Fibroblast of skin of left quadriceps (primary cell): ENCODE measurements at regions not wholly inside any gene's neighbourhood (a gene's known extent, or its start where the extent isn't known, plus 50 kb on each side); places are given as distances from the start of the nearest gene placed in this dataset.

Source experiments
- DNase-seq, 2 experiments: peaks; one replicate each; pipeline ENCODE4 v3.0.0-alpha.2; 2013; ENCODE audit warnings: low read depth in 2 of 2

GRCh38 chr3:6091262-6091661 lies 769.7 kb upstream of the GRM7 start:
- no peak for DNase-seq

GRCh38 chr3:6095006-6095405 lies 765.9 kb upstream of the GRM7 start:
- no peak for DNase-seq

GRCh38 chr3:6097021-6097420 lies 763.9 kb upstream of the GRM7 start:
- no peak for DNase-seq

- no peak for DNase-seq
These were observed 763.4 kb upstream of the GRM7 start for GRCh38 chr3:6097556-6097955.

DNA sequence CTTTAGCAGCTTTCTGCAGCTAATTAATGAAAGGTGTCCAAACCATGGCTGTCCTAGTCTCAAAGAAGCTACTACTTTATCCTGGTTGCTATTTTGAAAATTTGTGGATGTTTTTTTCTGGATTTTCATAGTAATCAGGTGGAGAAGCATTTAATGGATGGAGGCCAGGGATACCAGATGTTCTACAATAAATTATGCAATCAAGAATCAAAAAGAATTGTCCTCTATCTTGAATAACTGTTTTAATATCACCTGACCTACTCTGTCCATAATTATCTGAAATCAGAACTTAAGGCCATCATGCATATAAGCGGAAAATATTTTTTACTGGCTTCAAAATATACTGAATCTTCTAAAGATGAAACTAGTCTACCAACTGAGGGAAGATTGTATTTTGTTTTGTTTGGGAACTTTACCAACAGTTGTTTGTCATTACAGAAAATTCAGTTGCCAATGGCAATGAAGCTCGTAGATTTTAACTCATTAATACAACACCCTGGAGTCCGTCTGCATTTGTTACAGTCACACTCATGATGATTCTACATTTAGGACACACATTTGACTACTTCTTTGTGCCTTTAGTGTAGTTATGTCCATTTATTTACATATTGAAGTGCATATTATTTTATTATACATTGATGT lies 762.3 kb upstream of the GRM7 start:
- DNase-seq: no peak

GRCh38 chr3:6099458-6100075 lies 761.3 kb upstream of the GRM7 start:
- no peak for DNase-seq

GRCh38 chr3:6105187-6105586 lies 755.7 kb upstream of the GRM7 start:
- no peak for DNase-seq

DNA sequence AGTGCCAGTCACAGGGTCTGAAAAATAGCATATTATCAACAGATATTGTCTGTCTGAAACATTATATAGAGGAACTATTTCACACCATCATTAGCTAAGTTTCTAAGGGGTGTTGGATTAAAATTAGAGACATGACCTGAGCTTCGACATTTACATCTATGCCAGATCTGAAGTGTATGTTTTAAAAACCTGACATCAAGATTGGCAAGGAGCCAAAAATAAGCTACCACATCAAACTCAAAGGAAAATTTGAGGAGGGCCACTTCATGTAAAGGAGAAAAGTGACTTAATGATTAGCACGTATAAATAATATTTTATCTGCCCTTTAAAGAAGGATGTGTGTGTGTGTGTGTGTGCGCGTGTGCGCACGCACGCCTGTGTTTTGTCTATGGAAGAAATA lies 752.0 kb upstream of the GRM7 start:
- DNase-seq: no peak

GRCh38 chr3:6110451-6110850 lies 750.5 kb upstream of the GRM7 start:
- no peak for DNase-seq

- DNase-seq: no peak
These were observed 748.4 kb upstream of the GRM7 start for GRCh38 chr3:6112546-6112945.

DNA sequence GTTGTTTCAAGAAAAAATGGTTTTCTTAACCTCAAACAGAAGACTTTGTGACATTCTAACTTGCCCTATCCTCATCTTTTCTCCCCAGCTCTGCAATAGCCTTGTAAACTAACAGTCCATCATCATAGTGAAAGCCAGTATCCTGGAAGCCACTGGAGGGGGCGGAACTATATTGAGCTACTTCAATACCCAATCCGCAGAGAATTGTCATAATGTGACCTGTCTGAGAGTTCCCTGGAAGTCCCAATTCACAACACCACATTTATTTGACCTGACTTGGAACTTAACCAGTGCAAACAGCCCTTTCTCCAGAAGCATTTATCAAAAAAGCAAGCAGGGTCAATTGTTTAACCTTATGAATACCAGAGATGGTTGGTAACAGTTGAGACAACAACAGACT lies 747.6 kb upstream of the GRM7 start:
- no peak for DNase-seq

DNA sequence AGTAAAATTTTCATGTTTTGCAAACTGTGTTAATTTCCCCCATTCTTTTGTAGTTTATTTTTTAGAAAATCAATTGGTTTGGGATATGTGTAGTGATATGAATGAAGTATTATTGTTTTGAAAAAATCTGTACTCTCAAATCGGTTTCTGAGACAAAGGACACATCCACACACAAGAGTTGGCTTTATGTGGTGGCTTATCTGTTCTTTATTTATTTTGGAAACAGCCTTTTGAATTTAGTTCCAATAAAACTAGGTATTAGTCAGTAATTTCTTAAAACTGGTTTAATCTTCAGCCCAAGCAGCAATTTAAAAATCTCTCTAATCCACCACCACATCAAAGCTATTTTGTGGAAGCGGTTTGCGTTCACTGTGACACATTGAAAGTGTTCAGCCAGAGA lies 741.5 kb upstream of the GRM7 start:
- no peak for DNase-seq

DNA sequence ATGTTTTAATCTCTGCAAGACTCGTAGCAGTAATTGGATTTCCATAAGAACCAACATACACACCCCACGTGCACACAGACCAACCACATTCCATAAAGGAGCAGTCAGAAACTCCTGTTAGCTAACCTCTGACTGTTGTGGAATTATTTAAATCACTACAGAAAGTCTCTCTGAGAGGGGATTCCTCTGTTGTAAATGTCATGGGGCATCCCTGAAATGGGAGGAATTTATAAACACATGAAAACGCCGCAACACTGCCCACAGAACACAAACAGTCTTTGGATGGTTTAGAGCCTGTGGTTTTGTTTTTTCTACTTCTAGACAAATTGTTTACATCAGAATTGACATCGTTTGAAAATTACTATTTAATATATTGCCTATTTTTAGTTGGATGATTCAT lies 740.1 kb upstream of the GRM7 start:
- no peak for DNase-seq

GRCh38 chr3:6124875-6125274 lies 736.0 kb upstream of the GRM7 start:
- no peak for DNase-seq

DNA sequence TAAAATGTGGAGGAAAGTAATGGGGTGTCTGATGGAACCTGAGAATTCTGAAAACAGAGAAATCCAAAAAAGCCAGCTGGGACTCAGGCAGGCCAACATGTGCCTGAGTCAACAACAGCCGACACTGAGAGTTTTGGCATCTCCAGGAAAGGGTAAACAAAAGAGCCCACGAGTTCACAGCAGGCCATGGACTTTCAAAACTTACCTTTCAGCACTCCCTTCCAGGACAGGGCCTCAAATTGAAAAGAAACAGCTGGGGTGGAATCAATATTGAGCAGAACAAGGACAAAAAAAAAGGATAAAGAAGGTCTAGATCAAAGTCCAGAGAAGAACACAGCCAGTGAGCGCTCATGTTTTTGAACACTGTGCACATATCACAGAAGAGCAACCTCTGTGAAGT lies 735.4 kb upstream of the GRM7 start:
- no peak for DNase-seq

DNA sequence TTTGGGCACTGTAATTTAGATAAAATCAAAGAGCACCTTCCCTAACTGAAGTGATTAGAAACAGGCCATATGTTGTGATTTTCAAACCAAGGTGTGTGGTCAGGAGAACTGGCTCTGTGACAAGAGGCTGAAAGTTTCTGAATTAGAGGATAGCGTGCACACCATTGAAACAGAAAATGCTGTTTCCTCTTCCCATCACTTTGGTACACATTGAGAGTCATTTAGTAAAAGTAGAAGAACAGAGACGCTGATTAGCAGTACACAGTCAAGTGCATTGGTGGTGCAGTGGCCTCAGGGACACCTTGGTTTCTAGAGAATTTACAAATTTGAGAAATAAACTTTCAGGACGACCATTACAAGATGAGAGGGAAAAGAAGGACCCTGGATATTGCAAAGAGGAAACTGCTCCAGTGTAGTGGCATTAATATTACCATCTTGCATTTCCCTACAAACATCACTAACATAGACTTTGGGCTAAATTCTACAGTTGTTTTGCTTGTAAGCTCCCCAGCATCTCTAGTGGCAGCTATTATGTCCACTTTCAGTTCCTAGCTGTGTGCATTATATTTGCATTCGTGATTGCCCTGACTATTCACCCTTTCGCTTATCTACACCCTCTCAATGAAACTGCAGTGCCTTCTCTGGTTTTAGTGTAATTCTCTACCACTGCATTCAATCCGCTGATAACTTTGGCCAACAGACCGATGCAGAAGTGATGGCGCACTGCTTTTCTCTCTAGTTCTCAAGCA lies 728.1 kb upstream of the GRM7 start:
- DNase-seq: no peak

DNA sequence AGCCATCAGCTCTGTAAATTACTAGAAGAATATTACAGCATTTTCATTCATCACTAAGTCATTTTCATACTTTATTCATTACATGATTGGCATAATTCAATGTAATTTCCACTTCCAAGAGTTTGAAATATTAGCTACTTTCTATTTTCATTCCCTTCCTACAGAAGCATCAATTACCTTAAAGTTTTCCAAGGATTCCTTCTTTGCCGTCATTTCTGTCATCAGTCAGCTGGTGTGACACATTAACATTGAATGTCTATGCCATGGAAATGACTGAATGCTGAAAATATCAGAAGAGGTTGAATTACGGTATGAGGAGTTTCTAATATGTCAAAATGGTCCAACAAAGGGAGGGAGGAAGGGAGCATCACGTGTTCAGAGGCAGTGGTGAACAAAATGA lies 718.2 kb upstream of the GRM7 start:
- DNase-seq: no peak

DNA sequence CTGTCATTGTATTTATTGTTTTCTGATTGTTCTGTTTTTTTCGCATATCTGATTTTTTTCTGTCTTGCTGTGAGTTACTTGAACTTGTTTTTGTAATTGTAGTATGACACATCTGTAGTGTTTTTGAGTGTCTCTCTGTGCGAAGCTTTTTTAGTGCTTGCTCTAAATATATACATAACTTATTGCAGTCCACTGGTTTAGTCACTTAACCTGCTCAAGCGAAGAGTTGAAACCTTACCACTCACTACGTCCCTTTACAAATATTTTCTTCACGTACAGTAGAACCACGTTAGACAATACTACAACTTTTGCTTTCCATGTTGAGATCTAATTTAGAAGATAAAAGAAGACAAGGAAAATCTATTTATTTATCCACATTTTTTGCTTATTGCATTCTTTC lies 713.0 kb upstream of the GRM7 start:
- no peak for DNase-seq

GRCh38 chr3:6155650-6156338 lies 705.1 kb upstream of the GRM7 start:
- DNase-seq: no peak

DNA sequence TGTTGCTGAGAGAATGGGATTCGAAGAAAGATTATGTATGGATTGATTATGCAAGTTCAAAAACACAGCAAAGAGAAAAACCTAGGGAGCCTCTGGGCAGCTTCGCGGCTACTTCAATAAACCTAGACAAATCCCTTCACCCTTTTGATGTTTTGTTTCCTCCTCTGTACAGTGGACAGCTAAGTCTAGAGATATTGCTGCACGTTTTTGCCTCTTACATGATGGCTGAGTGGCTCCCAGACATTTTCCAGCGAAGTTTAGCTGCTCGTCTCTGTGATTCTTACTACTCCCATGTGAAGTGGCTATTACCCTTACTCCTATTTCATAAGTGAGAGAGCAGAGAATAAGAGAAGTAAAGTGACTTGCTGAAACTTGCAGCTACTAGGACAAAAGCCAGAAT lies 695.0 kb upstream of the GRM7 start:
- no peak for DNase-seq

DNA sequence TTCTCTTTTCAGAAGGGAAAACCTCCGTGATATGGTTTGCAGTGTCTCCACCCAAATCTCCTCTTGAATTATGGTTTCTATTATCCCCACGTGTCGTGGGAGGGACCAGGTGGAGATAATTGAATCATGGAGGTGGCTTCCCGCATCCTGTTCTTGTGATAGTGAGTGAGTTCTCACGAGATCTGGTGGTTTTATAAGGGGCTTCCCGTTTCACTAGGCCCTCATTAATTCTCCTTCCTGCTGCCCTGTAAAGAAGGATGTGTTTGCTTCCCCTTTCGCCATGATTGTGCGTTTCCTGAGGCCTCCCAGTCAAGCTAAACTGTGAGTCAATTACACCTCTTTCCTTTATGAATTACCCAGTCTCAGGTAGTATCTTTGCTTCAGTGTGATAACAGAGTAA lies 692.7 kb upstream of the GRM7 start:
- DNase-seq: no peak

DNA sequence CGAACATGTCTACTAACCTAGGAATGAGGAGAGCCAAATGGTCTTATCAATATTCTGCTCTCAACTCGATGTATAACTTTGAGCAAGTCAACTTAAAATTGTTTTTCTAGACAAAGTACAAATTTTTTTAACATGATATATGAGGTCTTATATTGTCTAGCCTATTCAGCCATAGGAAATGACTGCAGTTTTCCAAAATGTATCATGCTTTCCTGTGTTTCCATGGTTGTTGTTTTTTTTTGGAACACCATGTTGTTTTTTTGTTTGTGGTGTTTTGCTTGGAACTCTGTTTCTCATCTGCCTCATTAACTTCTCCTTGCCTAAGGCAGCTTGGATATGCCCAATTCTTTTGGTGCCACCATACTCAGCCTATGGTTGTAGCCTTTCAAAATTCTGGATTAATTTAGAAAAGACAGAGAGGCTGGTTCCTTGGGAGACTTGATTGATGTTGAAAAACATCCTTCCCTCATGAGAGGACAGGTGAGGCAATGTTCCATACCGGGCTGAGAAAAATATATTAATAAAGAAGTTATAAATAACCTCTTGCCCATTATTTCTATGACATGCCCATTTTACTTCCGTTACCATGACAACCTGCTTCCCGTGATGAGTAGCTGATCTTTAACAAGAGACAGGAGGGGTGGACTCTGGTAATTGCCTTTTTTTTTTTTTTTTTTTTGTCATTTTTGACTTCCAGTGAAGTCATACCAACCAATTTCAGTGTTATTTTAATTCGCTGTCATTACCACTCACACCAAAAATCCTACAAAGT lies 687.9 kb upstream of the GRM7 start:
- no peak for DNase-seq
